ENCODE measurements at regions not wholly inside any gene's neighbourhood (a gene's known extent, or its start where the extent isn't known, plus 50 kb on each side); places are given as distances from the start of the nearest gene placed in this dataset.
"Not testable (repeated sequence)": the region's sequence is repeated elsewhere in the genome, so short reads cannot be mapped to it uniquely, and the experiment has no call there.

DNA sequence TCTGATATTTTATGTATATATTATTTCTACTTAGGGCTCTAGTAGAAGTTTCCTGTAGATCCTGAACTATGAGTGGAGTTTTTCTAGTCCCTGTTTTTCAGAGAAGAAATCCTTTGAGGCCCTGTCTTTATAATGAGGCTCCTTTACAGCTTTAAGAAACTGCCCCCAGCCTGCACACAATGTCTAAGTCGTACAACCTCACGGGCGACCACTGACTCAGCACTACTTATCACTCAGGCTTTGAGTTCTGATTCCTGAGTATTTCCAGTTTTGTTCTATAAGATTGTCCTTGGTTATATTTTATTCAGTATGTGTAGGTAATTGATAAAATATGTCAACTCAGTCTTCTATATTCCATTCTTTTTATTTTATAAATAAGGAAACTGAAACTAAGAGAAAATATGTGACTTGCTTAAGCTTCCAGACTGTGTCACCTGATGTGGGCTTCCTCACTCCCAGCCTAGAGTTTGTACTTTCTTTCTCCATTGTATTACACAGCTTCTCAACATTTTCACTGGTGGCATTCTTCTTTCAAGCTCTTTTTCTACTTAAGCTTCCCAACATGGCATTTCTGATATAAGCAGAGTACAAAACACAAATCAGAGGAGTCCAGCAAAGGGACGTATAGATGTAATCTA lies 167.0 kb downstream of the TBX18 start:
- TF ChIP-seq, protein P1, sequence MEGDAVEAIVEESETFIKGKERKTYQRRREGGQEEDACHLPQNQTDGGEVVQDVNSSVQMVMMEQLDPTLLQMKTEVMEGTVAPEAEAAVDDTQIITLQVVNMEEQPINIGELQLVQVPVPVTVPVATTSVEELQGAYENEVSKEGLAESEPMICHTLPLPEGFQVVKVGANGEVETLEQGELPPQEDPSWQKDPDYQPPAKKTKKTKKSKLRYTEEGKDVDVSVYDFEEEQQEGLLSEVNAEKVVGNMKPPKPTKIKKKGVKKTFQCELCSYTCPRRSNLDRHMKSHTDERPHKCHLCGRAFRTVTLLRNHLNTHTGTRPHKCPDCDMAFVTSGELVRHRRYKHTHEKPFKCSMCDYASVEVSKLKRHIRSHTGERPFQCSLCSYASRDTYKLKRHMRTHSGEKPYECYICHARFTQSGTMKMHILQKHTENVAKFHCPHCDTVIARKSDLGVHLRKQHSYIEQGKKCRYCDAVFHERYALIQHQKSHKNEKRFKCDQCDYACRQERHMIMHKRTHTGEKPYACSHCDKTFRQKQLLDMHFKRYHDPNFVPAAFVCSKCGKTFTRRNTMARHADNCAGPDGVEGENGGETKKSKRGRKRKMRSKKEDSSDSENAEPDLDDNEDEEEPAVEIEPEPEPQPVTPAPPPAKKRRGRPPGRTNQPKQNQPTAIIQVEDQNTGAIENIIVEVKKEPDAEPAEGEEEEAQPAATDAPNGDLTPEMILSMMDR (IDR thresholded peaks at IDR 0.05; ENCODE audit: borderline replicate concordance, control extremely low read depth, extremely low read depth, insufficient read depth, missing control alignments): no peak
- DNase-seq (ENCODE audit: low spot score): no peak
- in situ Hi-C loops (cut with MboI; ENCODE audit: low sequenced_read_pairs, unreplicated experiment): no loop called here

DNA sequence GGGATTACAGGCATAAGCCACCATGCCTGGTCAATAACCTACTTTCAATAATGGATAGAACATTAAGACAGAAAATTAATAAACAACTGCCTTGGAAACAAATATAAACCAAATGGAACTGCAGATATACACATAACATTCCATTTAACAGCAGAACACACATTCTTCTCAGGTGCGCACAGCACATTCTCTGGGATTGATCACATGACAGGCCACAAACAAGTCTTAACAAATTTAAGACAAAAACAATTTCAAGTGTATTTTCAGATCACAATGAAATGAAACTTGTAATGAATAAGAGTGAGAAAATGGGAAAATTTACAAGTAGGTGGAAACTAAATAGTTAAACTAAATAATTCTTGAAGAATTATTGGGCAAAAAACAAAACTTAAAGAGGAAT lies 167.9 kb downstream of the TBX18 start:
- in situ Hi-C loops (cut with MboI; ENCODE audit: low sequenced_read_pairs, unreplicated experiment): no loop called here
- TF ChIP-seq, protein P1 (IDR thresholded peaks at IDR 0.05; ENCODE audit: borderline replicate concordance, control extremely low read depth, extremely low read depth, insufficient read depth, missing control alignments): no peak
- DNase-seq (ENCODE audit: low spot score): no peak

- TF ChIP-seq, protein P1 (IDR thresholded peaks at IDR 0.05; ENCODE audit: borderline replicate concordance, control extremely low read depth, extremely low read depth, insufficient read depth, missing control alignments): no peak
- in situ Hi-C loops (cut with MboI; ENCODE audit: low sequenced_read_pairs, unreplicated experiment): no loop called here
- no peak for DNase-seq (ENCODE audit: low spot score)
Measured at GRCh38 chr6:84588697-84589080, 175.7 kb downstream of the TBX18 start.

- in situ Hi-C loops (cut with MboI; ENCODE audit: low sequenced_read_pairs, unreplicated experiment); DNase-seq (ENCODE audit: low spot score): not testable (repeated sequence)
Measured at GRCh38 chr6:84587994-84588696, 176.3 kb downstream of the TBX18 start.

DNA sequence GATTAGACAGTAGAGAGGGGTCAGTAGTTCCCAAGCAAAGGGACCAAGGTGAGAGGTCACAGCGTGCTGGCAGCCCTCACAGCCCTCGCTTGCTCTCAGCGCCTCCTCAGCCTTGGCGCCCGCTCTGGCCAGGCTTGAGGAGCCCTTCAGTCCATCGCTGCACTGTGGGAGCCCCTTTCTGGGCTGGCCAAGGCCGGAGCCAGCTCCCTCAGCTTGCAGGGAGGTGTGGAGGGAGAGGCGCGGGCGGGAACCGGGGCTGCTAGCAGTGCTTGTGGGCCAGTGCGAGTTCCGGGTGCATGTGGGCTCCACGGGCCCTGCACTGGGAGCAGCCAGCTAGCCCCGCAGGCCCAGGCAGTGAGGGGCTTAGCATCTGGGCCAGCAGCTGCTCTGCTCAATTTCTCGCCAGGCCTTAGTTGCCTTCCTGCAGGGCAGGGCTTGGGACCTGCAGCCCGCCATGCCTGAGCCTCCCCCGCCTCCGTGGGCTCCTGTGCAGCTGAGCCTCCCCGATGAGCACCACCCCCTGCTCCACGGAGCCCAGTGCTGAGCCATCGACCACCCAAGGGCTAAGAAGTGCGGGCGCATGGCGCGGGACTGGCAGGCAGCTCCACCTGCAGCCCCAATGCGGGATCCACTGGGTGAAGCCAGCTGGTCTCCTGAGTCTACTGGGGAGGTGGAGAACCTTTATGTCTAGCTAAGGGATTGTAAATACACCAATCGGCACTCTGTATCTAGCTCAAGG lies 177.0 kb downstream of the TBX18 start:
- DNase-seq (ENCODE audit: low spot score); in situ Hi-C loops (cut with MboI; ENCODE audit: low sequenced_read_pairs, unreplicated experiment): not testable (repeated sequence)

- no peak for DNase-seq (ENCODE audit: low spot score)
- TF ChIP-seq, protein P1 (IDR thresholded peaks at IDR 0.05; ENCODE audit: borderline replicate concordance, control extremely low read depth, extremely low read depth, insufficient read depth, missing control alignments): no peak
- in situ Hi-C loops (cut with MboI; ENCODE audit: low sequenced_read_pairs, unreplicated experiment): no loop called here
Measured at GRCh38 chr6:84583784-84584183, 180.6 kb downstream of the TBX18 start.

- in situ Hi-C loops (cut with MboI; ENCODE audit: low sequenced_read_pairs, unreplicated experiment): no loop called here
- no peak for DNase-seq (ENCODE audit: low spot score)
- TF ChIP-seq, protein P1 (IDR thresholded peaks at IDR 0.05; ENCODE audit: borderline replicate concordance, control extremely low read depth, extremely low read depth, insufficient read depth, missing control alignments): no peak
Measured at GRCh38 chr6:84582997-84583396, 181.4 kb downstream of the TBX18 start.
